ENCODE measurements at regions not wholly inside any gene's neighbourhood (a gene's known extent, or its start where the extent isn't known, plus 50 kb on each side); places are given as distances from the start of the nearest gene placed in this dataset.

DNA sequence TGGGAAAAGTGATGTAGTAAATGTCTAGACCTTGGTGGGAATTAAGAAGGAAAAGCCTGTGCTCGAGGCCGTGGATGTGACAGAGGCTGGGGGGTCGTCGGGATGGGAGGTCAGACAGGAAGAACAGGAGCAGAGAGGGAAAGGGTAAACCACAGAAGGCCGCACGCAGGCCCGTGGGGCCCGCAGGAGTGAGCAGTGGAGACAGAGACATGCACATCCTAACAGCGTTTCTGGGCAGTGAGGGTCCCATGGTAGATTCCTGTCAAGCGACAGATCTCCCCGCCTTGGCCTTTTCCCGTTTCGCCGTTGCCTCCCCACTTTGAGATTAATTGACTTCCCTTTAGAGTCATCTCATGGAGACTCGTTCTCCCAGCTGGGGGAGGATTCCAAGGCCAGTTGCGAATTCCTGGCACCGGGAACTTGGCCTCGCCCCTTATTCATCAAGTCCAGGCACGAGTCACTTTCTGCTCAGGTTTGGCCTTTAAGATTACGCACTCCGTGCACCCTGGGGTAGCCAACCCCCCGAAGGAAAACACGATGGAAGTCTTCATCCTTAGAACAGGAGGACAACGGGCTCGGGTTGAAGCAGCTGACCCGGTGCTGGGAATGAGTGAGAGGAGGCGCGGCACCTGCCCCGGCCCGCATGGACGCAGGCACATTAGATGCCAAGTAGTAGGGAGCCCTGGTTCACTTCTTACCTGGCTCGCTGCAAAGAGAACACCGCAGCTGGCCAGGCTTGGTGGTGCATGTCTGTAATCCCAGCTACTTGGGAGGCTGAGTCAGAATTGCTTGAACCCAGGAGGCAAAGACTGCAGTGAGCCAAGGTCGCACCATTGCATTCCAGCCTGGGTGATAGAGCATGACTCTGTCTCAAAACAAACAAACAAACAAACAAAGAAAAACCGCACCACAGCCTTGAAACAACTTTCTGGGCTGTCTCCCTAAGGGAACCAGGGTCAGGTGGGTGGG, 315.2 kb upstream of the SHH start:
- TF ChIP-seq, protein P1, sequence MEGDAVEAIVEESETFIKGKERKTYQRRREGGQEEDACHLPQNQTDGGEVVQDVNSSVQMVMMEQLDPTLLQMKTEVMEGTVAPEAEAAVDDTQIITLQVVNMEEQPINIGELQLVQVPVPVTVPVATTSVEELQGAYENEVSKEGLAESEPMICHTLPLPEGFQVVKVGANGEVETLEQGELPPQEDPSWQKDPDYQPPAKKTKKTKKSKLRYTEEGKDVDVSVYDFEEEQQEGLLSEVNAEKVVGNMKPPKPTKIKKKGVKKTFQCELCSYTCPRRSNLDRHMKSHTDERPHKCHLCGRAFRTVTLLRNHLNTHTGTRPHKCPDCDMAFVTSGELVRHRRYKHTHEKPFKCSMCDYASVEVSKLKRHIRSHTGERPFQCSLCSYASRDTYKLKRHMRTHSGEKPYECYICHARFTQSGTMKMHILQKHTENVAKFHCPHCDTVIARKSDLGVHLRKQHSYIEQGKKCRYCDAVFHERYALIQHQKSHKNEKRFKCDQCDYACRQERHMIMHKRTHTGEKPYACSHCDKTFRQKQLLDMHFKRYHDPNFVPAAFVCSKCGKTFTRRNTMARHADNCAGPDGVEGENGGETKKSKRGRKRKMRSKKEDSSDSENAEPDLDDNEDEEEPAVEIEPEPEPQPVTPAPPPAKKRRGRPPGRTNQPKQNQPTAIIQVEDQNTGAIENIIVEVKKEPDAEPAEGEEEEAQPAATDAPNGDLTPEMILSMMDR (IDR thresholded peaks at IDR 0.05) = no peak
- TF ChIP-seq POLR2AphosphoS5 (IDR thresholded peaks at IDR 0.05) = no peak

Measured in breast epithelium (tissue), 3 donors.